ENCODE measurements at regions not wholly inside any gene's neighbourhood (a gene's known extent, or its start where the extent isn't known, plus 50 kb on each side); places are given as distances from the start of the nearest gene placed in this dataset.

- DNase-seq (ENCODE audit: extremely low spot score, insufficient read length, low read depth) (no peak), FAIRE-seq (no peak)
Measured at GRCh38 chr4:54359919-54360650, 131.0 kb downstream of the PDGFRA start.

- no peak for DNase-seq (ENCODE audit: extremely low spot score, insufficient read length, low read depth)
- no peak for FAIRE-seq
Measured at GRCh38 chr4:54363037-54363436, 133.9 kb downstream of the PDGFRA start.

DNA sequence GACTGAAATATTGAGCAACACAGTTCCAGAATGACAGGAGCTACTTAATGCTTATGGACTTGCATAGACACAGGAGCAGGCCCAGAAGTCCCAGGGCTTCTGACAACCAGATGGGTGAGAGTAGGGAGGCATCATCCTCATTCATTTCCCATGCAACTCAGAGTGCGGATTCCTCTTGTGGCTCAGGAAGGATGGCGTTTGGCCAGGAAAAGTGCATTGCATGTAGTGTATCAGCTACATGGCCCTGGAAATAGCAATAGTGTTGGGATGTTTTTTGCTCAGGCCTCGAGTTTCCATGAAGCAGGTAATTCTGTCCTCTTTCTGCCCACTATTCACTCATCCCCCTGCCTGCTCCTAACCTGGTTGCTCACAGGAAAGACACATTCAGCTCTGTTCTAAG, 136.6 kb downstream of the PDGFRA start:
- no peak for FAIRE-seq
- no peak for DNase-seq (ENCODE audit: extremely low spot score, insufficient read length, low read depth)

GRCh38 chr4:54367059-54367458, 138.0 kb downstream of the PDGFRA start:
- FAIRE-seq (no peak), DNase-seq (ENCODE audit: extremely low spot score, insufficient read length, low read depth) (no peak)

DNA sequence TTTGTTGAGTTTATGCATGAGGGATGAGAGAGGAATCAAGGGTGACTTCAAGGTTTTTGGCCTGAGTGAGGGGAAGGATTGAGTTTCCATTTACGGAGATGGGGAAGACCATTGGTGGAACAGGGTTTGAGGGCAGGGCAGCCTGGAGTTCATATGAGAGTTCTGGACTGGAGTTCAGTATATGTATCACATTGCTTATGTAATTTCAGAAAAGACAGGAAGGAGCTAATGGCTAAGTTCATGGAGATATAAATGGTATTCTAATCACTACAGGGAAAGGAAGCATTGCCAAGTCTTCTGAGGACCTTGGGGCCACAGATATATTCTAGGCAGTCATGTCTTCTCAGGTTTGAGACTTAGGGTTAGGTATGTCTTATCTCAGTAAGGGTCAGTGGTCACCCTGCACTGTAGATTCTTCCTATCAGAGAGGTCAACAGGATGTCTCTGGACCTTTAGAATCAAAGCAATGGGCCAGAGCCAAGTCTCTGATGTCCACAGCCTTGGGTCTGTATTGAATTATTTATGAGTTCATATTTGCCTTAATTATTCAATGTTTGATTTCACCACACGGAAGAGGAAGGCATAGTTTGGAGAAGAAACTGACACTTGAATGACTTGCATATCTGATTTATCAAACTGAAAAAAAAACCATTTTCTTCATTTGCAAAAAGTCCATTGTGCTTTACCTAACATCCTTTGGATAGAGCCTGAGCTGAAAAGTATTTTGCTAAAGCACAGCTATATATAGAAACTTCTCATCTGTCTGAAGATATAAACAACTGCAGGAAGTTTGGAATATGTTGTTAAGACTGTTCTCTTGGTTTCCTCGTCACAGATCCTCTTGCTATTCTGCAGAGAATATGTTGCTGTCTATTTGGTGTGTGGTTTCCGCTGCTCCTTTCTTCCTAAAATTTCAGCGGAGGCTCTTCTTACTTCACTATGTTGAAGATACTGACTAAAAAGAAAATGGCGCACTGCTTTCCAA, 139.5 kb downstream of the PDGFRA start:
- FAIRE-seq = no peak
- no peak for DNase-seq (ENCODE audit: extremely low spot score, insufficient read length, low read depth)

DNA sequence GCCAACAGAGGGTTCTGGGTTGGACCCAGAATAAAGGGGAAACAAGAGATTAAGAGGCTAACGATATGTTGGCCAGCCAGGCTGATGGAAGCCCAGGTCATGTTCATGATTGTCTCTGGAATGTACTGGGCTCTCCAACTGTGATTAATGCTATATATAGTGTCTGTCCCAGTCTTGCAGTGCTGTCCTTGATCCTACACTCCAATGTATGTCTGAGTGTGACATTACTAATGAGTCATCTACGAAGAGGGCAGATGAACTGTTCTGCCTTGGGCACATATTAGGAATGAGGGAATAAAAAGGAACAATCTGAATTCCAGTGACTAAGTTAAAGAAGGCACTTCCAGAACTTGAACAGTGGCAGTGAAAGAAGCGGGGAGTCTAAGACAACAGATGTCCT, 142.1 kb downstream of the PDGFRA start:
- DNase-seq (ENCODE audit: extremely low spot score, insufficient read length, low read depth) = no peak
- no peak for FAIRE-seq

DNA sequence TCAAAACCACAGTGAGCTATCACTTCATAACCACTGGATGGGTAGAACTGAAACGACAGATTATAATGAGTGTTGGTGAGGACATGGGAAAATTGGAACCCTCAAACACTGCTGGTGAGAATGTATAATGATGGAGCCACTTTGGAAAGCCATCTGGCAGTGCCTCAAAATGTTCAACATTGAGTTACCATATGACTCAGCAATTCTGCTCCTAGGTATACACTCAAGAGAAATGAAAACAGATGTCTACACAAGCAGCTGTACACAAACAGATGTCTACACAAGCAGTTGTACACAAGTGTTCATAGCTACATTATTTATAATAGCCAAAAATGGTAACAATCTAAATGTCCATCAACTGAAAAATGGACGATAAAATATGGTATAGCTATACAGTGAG, 143.9 kb downstream of the PDGFRA start:
- no peak for FAIRE-seq
- DNase-seq (ENCODE audit: extremely low spot score, insufficient read length, low read depth) = no peak

GRCh38 chr4:54373718-54374210, 144.7 kb downstream of the PDGFRA start:
- FAIRE-seq (no peak), DNase-seq (ENCODE audit: extremely low spot score, insufficient read length, low read depth) (no peak)

GRCh38 chr4:54378461-54378860, 149.4 kb downstream of the PDGFRA start:
- FAIRE-seq = no peak
- no peak for DNase-seq (ENCODE audit: extremely low spot score, insufficient read length, low read depth)

DNA sequence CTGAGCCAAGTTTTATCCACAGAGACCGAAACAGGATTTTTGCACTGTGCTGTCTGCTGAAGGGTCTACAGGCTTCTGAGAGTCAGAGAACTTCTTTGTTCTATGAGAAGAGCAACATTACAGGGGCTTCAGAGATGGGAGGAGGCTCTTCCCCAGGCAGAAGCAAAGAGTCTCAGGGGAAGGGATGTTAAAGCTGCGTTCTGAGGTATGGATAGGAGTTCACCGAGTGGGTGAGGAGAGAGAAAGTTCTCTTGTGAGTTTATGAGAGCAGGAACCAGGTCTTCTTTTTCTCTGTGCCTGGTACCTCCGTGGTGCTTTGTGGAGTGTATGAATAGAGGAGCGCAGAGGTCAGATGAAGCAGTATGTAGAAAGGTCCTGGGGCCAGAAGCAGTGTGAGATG, 155.1 kb downstream of the PDGFRA start:
- FAIRE-seq (no peak), DNase-seq (ENCODE audit: extremely low spot score, insufficient read length, low read depth) (no peak)

DNA sequence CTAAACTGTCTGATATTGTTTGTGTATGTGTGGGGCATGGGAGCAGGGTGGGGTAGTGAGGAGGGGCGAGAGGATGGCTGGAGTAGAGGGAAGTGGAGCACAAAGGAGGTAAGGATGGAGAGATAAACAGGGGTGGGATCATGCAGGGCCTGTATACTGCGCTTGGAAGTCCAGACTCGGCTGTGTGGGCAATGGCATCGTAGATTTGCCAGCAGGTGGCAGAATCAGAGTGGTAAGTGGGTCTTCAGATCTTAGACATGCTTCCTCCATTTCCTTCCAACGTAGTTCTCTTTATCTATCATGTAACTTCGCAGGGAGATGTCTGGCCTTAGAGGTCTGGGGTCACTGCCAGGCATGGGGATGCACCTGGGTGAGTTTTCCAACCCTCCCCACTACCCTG, 155.5 kb downstream of the PDGFRA start:
- FAIRE-seq (no peak), DNase-seq (ENCODE audit: extremely low spot score, insufficient read length, low read depth) (no peak)

DNA sequence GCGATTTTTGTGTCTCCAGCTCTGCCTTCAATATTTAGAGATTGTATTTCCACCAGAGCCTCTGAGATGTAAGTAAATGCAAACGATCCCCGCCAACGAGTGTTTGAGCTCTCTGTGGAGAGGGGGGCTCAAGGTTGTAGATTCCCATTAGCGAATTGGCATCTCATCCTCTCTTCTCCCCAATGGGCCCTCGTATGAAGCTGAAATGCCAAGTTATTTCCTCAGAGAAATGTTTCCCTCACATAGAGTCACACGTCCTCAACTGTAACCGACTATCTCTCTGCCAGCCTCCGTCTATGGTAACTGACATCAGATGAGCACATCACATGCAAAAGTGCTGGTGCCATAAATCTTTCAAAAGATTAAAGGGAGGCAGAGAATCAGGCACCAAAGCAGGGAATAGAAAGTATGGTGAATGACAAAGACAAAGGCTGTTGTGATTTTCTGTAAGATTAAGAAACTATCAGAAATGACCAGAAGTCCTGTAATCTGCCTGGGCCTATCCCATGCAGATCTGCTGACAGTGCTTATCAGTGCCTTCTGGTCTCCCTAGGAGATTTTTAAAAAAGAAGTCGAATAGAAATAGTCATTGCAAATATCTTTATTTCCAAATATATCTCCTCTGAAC, 157.1 kb downstream of the PDGFRA start:
- FAIRE-seq (no peak), DNase-seq (ENCODE audit: extremely low spot score, insufficient read length, low read depth) (no peak)

DNA sequence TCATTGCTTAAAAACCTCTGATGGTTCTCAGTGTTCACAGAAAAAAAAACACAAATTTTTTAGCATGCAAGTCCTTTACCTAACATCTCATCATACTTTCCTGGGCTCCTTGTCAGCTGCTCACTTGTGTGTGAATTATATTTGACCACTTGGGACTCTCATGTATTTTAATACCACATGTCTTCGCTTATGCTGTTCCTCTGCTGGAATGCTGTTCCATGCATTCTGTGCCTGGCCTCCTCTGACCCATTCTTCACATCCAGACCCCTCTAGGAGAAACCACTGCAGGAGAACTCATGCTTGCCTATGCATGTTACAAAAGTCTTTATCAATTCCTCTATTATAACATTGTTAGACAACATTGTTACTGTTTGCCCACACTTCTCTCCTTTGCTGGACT, 157.6 kb downstream of the PDGFRA start:
- DNase-seq (ENCODE audit: extremely low spot score, insufficient read length, low read depth) (no peak), FAIRE-seq (no peak)

GRCh38 chr4:54390670-54391069, 161.6 kb downstream of the PDGFRA start:
- FAIRE-seq (no peak), DNase-seq (ENCODE audit: extremely low spot score, insufficient read length, low read depth) (no peak)

DNA sequence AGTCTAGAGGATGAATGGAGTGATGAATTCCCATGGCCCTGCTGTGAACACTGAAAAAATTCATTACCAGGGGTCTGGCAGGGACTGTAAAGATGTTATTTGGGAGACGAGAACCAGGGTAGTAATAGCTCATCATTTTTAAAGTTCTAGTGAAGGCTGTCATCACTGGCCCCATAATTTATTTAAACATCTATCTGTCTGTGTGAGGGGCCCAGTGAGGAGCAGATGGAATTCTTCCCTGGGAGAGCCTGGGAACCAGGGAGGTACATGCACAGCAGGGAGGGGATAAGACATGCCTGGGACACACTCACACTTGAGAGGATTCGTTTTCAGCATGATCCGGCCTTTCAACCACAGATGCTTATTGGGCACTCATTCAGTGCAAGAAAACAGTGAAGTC, 162.0 kb downstream of the PDGFRA start:
- DNase-seq (ENCODE audit: extremely low spot score, insufficient read length, low read depth) (no peak), FAIRE-seq (no peak)

GRCh38 chr4:54392479-54392878, 163.4 kb downstream of the PDGFRA start:
- FAIRE-seq = no peak
- no peak for DNase-seq (ENCODE audit: extremely low spot score, insufficient read length, low read depth)

DNA sequence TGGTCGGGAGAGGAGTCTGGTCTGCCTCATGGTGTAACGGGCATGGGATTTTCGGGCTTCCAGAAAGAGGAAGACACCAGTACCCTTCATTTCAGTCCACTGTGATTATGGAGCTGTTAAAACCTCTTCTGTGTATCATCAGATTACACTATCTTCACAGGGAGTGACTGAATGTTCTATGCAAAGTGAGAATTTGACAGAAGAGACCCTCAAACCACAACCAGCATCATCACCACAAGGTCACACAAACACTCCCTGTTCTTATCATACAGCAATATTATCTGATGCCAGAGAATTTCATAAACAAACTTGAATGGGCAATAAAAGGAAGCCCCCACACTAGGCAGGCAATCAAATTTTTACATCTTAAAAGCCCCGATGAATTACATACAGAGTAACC, 164.2 kb downstream of the PDGFRA start:
- DNase-seq (ENCODE audit: extremely low spot score, insufficient read length, low read depth) = no peak
- no peak for FAIRE-seq

DNA sequence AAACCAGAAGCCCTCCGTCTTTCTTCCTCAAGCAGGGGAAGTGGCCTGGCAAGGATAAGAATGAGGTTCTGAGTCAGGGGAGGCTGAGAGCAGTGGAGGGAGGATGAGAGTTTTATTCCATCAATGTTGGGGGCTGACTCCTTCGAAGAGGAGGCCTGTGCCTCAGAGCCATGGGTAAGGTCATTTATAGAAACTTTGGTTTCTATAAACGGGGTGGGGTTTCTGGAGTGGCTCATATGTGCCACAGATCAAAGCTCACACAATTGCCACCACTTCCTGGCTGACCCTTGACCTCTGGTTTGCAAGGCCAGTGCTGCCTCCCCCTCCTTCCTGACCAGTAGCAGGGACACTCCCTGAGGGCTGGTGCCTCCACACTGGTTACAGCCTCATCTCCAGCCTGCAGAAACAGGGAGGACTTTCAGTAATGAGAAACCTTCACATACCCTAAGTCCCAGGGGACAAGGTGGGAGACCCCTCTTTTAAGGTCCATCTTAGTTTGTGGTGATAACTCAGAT, 166.0 kb downstream of the PDGFRA start:
- FAIRE-seq = no peak
- no peak for DNase-seq (ENCODE audit: extremely low spot score, insufficient read length, low read depth)

DNA sequence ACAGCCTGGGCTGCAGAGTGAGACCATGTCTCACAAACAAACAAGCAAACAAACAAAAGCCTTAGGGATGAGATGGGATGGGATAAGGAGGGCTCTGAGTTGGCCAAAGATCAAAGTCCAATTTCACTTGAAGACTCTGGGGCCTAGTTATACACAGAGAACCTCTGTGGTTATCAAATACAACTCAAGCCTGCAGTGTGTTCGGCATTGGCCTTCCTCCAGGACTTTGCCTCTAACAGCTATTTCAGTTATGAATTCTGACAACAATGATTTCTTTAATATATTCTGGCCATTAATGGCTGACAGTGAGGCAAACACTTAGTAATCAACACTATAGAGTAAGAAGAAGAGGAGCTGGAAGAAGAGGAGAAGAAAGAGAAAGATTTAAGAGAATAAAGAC, 171.1 kb downstream of the PDGFRA start:
- DNase-seq (ENCODE audit: extremely low spot score, insufficient read length, low read depth) (no peak), FAIRE-seq (no peak)

DNA sequence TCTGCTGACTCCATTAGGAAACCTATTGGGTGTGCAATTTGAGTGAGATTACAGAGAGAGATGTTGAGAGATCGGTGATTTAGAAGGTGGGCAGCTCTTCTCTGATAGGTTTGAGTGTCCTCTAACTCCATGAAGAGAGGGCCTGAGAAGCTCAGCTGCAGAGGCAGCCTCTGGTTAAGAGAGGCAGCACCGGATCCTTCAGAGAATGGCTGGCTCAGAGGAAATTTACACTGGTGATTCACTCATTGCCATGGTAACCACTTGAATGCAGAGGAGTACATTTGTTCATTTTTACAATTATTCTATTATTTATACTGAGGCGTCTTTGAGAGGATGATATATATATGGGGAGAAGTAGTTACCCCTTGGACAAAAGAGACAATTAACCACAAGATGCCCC, 171.7 kb downstream of the PDGFRA start:
- FAIRE-seq (no peak), DNase-seq (ENCODE audit: extremely low spot score, insufficient read length, low read depth) (no peak)
